Hepatocyte (in vitro differentiated cells): ENCODE measurements at regions not wholly inside any gene's neighbourhood (a gene's known extent, or its start where the extent isn't known, plus 50 kb on each side); places are given as distances from the start of the nearest gene placed in this dataset.

Experiments used
- CTCF ChIP-seq: fragments of 200-600 bp; sonication (generic); IDR thresholded peaks from 2 replicates; pipeline ENCODE4 v1.5.1; 2016; ENCODE audit warnings: antibody characterized with exemption, mild to moderate bottlenecking; ENCODE audit not compliant: poor library complexity
- EZH2 ChIP-seq: fragments of 200-600 bp; sonication (generic); IDR thresholded peaks from 2 replicates; pipeline ENCODE4 v1.6.1; 2016; ENCODE audit warnings: antibody characterized with exemption, mild to moderate bottlenecking, borderline replicate concordance
- EZH2phosphoT487 ChIP-seq: fragments of 200-600 bp; sonication (generic); IDR thresholded peaks from one replicate; pipeline ENCODE4 v1.6.1; 2018; ENCODE audit warnings: antibody characterized with exemption, mild to moderate bottlenecking, low read depth, moderate library complexity; ENCODE audit not compliant: unreplicated experiment, severe bottlenecking

- TF ChIP-seq EZH2phosphoT487 (no peak), CTCF (no peak), EZH2 (no peak)
Observed at GRCh38 chr6:15769511-15770018, 106.7 kb upstream of the DTNBP1 start.
